Neuron (in vitro differentiated cells): ENCODE measurements at regions not wholly inside any gene's neighbourhood (a gene's known extent, or its start where the extent isn't known, plus 50 kb on each side); places are given as distances from the start of the nearest gene placed in this dataset.

Source experiments
- H2AFZ ChIP-seq: one replicate; pipeline ENCODE4 v1.6.1; 2013; ENCODE audit warnings: low read depth, mild to moderate bottlenecking, inconsistent platforms, low read length, moderate library complexity
- H3K27me3 ChIP-seq: one replicate; pipeline ENCODE4 v1.6.1; 2013; ENCODE audit warnings: low read length; ENCODE audit not compliant: insufficient read depth
- H3K36me3 ChIP-seq: one replicate; pipeline ENCODE4 v1.6.1; 2013; ENCODE audit warnings: low read length; ENCODE audit not compliant: insufficient read depth
- H3K4me1 ChIP-seq: one replicate; pipeline ENCODE4 v1.6.1; 2013; ENCODE audit warnings: low read length; ENCODE audit not compliant: insufficient read depth
- H3K4me3 ChIP-seq: 2 replicates; pipeline ENCODE4 v1.5.1; 2013; ENCODE audit warnings: mild to moderate bottlenecking, low read length, moderate library complexity
- H3K9me3 ChIP-seq: one replicate; pipeline ENCODE4 v1.6.1; 2013; ENCODE audit warnings: low read length

- H3K9me3 ChIP-seq, result no peaks in the 10 kb centered on the region
- H2AFZ ChIP-seq, result no peak overlapping the region
- H3K4me3 ChIP-seq, result no peak overlapping the region
- no peaks in the 10 kb centered on the region for H3K4me1 ChIP-seq
- H3K27me3 ChIP-seq, result peaks cover 3% of the 10 kb centered on the region
- no peaks in the 10 kb centered on the region for H3K36me3 ChIP-seq
These were observed 105.9 kb downstream of the GADD45G start for GRCh38 chr9:89710697-89711096.

GRCh38 chr9:89711866-89712265 is 107.1 kb downstream of the GADD45G start:
- H3K36me3 ChIP-seq, result no peaks in the 10 kb centered on the region
- H3K4me1 ChIP-seq, result no peaks in the 10 kb centered on the region
- peaks cover 3% of the 10 kb centered on the region for H3K27me3 ChIP-seq
- no peak overlapping the region for H2AFZ ChIP-seq
- H3K9me3 ChIP-seq, result no peaks in the 10 kb centered on the region
- no peak overlapping the region for H3K4me3 ChIP-seq

GRCh38 chr9:89712283-89712682 is 107.5 kb downstream of the GADD45G start:
- Histone ChIP-seq H3K27me3 (peaks cover under 1% of the 10 kb centered on the region), H3K9me3 (no peaks in the 10 kb centered on the region), H3K36me3 (no peaks in the 10 kb centered on the region), H2AFZ (no peak overlapping the region), H3K4me1 (no peaks in the 10 kb centered on the region), H3K4me3 (no peak overlapping the region)

- H3K36me3 ChIP-seq, result no peaks in the 10 kb centered on the region
- no peaks in the 10 kb centered on the region for H3K9me3 ChIP-seq
- no peak overlapping the region for H3K4me3 ChIP-seq
- H2AFZ ChIP-seq, result no peak overlapping the region
- no peaks in the 10 kb centered on the region for H3K27me3 ChIP-seq
- no peaks in the 10 kb centered on the region for H3K4me1 ChIP-seq
These were observed 109.5 kb downstream of the GADD45G start for GRCh38 chr9:89714321-89714720.

- Histone ChIP-seq H3K4me1 (no peaks in the 10 kb centered on the region), H3K36me3 (no peaks in the 10 kb centered on the region), H3K4me3 (no peak overlapping the region)
These were observed 110.6 kb downstream of the GADD45G start for GRCh38 chr9:89715318-89715858.

GRCh38 chr9:89715881-89716280 is 111.1 kb downstream of the GADD45G start:
- Histone ChIP-seq H2AFZ (no peak overlapping the region), H3K27me3 (peaks cover 3% of the 10 kb centered on the region), H3K9me3 (no peaks in the 10 kb centered on the region), H3K36me3 (no peaks in the 10 kb centered on the region), H3K4me3 (no peak overlapping the region), H3K4me1 (no peaks in the 10 kb centered on the region)

More at GRCh38 chr9:89715318-89715858, 110.6 kb downstream of the GADD45G start:
- H3K27me3 ChIP-seq, result no peaks in the 10 kb centered on the region
- H2AFZ ChIP-seq, result no peak overlapping the region
- no peaks in the 10 kb centered on the region for H3K9me3 ChIP-seq

GRCh38 chr9:89716559-89716958 is 111.7 kb downstream of the GADD45G start:
- no peaks in the 10 kb centered on the region for H3K9me3 ChIP-seq
- no peak overlapping the region for H3K4me3 ChIP-seq
- H3K4me1 ChIP-seq, result no peaks in the 10 kb centered on the region
- no peaks in the 10 kb centered on the region for H3K36me3 ChIP-seq
- no peak overlapping the region for H2AFZ ChIP-seq
- peaks cover 6% of the 10 kb centered on the region for H3K27me3 ChIP-seq

GRCh38 chr9:89718176-89718575 is 113.4 kb downstream of the GADD45G start:
- H3K9me3 ChIP-seq, result no peaks in the 10 kb centered on the region
- H3K4me1 ChIP-seq, result no peaks in the 10 kb centered on the region
- no peak overlapping the region for H2AFZ ChIP-seq
- no peak overlapping the region for H3K4me3 ChIP-seq
- H3K27me3 ChIP-seq, result peaks cover 6% of the 10 kb centered on the region
- H3K36me3 ChIP-seq, result no peaks in the 10 kb centered on the region

- Histone ChIP-seq H3K4me3 (no peak overlapping the region), H3K9me3 (no peaks in the 10 kb centered on the region), H3K27me3 (peaks cover 6% of the 10 kb centered on the region), H3K36me3 (no peaks in the 10 kb centered on the region), H3K4me1 (no peaks in the 10 kb centered on the region), H2AFZ (no peak overlapping the region)
These were observed 113.8 kb downstream of the GADD45G start for GRCh38 chr9:89718651-89719050.

- H3K4me1 ChIP-seq, result no peaks in the 10 kb centered on the region
These were observed 114.4 kb downstream of the GADD45G start for GRCh38 chr9:89719202-89719601.

GRCh38 chr9:89720696-89721175 is 115.9 kb downstream of the GADD45G start:
- Histone ChIP-seq H3K27me3 (peaks cover 6% of the 10 kb centered on the region), H3K9me3 (no peaks in the 10 kb centered on the region), H3K4me1 (no peaks in the 10 kb centered on the region), H2AFZ (no peak overlapping the region), H3K36me3 (no peaks in the 10 kb centered on the region), H3K4me3 (no peak overlapping the region)

More at GRCh38 chr9:89719202-89719601, 114.4 kb downstream of the GADD45G start:
- no peak overlapping the region for H3K4me3 ChIP-seq
- H2AFZ ChIP-seq, result no peak overlapping the region
- H3K9me3 ChIP-seq, result no peaks in the 10 kb centered on the region
- H3K27me3 ChIP-seq, result peaks cover 6% of the 10 kb centered on the region
- no peaks in the 10 kb centered on the region for H3K36me3 ChIP-seq

- H3K9me3 ChIP-seq, result no peaks in the 10 kb centered on the region
- no peaks in the 10 kb centered on the region for H3K4me1 ChIP-seq
- H3K4me3 ChIP-seq, result no peak overlapping the region
- H3K27me3 ChIP-seq, result peaks cover 6% of the 10 kb centered on the region
- no peaks in the 10 kb centered on the region for H3K36me3 ChIP-seq
- H2AFZ ChIP-seq, result no peak overlapping the region
These were observed 116.4 kb downstream of the GADD45G start for GRCh38 chr9:89721176-89721700.

GRCh38 chr9:89721971-89722530 is 117.2 kb downstream of the GADD45G start:
- Histone ChIP-seq H3K4me3 (no peak overlapping the region), H3K27me3 (peaks cover 6% of the 10 kb centered on the region), H3K9me3 (no peaks in the 10 kb centered on the region), H3K36me3 (no peaks in the 10 kb centered on the region), H2AFZ (no peak overlapping the region), H3K4me1 (no peaks in the 10 kb centered on the region)
